ENCODE measurements at regions not wholly inside any gene's neighbourhood (a gene's known extent, or its start where the extent isn't known, plus 50 kb on each side); places are given as distances from the start of the nearest gene placed in this dataset.
"Not testable (repeated sequence)": the region's sequence is repeated elsewhere in the genome, so short reads cannot be mapped to it uniquely, and the experiment has no call there.

GRCh38 chr11:38131535-38131934 is 1533.5 kb upstream of the RAG2 start:
- no peak for ATAC-seq

- ATAC-seq: no peak
Observed at GRCh38 chr11:38130976-38131375, 1532.9 kb upstream of the RAG2 start.

GRCh38 chr11:38130514-38130913 is 1532.5 kb upstream of the RAG2 start:
- no peak for ATAC-seq

GRCh38 chr11:38123673-38124072 is 1525.6 kb upstream of the RAG2 start:
- ATAC-seq: no peak

GRCh38 chr11:38116616-38117015 is 1518.6 kb upstream of the RAG2 start:
- not testable (repeated sequence) for ATAC-seq

- not testable (repeated sequence) for ATAC-seq
Observed at GRCh38 chr11:38115381-38115780, 1517.3 kb upstream of the RAG2 start.

GRCh38 chr11:38100836-38101462 is 1502.9 kb upstream of the RAG2 start:
- ATAC-seq: no peak

GRCh38 chr11:38095268-38095667 is 1497.2 kb upstream of the RAG2 start:
- ATAC-seq: no peak

- no peak for ATAC-seq
Observed at GRCh38 chr11:38089726-38090125, 1491.7 kb upstream of the RAG2 start.

GRCh38 chr11:38060920-38061319 is 1462.9 kb upstream of the RAG2 start:
- no peak for ATAC-seq

GRCh38 chr11:38060136-38060535 is 1462.1 kb upstream of the RAG2 start:
- ATAC-seq: no peak

- no peak for ATAC-seq
Observed at GRCh38 chr11:38046571-38047135, 1448.6 kb upstream of the RAG2 start.

GRCh38 chr11:38043060-38043459 is 1445.0 kb upstream of the RAG2 start:
- ATAC-seq: no peak

GRCh38 chr11:38038777-38039176 is 1440.7 kb upstream of the RAG2 start:
- ATAC-seq: no peak

- peak; percentile 28 for ATAC-seq
Observed at GRCh38 chr11:38019072-38019775, 1421.2 kb upstream of the RAG2 start.

GRCh38 chr11:38014405-38014804 is 1416.4 kb upstream of the RAG2 start:
- no peak for ATAC-seq

- ATAC-seq: no peak
Observed at GRCh38 chr11:38013157-38013556, 1415.1 kb upstream of the RAG2 start.

- ATAC-seq: no peak
Observed at GRCh38 chr11:38011496-38011895, 1413.5 kb upstream of the RAG2 start.

GRCh38 chr11:38009932-38010331 is 1411.9 kb upstream of the RAG2 start:
- no peak for ATAC-seq

GRCh38 chr11:38006466-38006865 is 1408.4 kb upstream of the RAG2 start:
- ATAC-seq: no peak

- no peak for ATAC-seq
Observed at GRCh38 chr11:38005597-38005996, 1407.6 kb upstream of the RAG2 start.

- no peak for ATAC-seq
Observed at GRCh38 chr11:37999171-37999570, 1401.1 kb upstream of the RAG2 start.

GRCh38 chr11:37995886-37996285 is 1397.8 kb upstream of the RAG2 start:
- no peak for ATAC-seq

GRCh38 chr11:37988031-37988430 is 1390.0 kb upstream of the RAG2 start:
- ATAC-seq: no peak

Data from esophagus mucosa (tissue), 1 donor.